ENCODE measurements at regions not wholly inside any gene's neighbourhood (a gene's known extent, or its start where the extent isn't known, plus 50 kb on each side); places are given as distances from the start of the nearest gene placed in this dataset.

DNA sequence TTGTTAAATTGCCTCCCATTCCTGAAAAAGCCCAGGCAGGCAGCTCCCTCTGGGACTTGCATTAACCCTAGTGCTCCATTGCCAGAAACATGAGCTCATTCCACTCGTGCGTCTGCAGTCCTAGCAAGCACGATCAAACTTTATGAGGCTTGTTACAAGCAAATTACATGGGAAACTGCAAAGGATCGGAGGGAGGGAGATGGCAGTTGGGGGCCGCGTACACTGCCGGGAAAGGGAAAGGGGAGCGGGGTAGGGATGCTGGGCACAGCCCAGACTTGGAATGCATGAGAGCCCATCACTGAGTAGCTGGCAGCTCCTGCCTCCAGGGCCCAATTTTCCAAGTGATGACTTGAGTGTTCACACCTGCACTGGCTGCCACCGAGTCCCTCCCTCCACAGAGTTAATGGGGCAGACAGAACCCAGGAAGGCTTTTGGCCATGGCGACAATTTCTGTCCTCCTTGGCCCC, 169.9 kb downstream of the BRINP2 start:
- no peak for DNase-seq (ENCODE audit: low spot score)

DNA sequence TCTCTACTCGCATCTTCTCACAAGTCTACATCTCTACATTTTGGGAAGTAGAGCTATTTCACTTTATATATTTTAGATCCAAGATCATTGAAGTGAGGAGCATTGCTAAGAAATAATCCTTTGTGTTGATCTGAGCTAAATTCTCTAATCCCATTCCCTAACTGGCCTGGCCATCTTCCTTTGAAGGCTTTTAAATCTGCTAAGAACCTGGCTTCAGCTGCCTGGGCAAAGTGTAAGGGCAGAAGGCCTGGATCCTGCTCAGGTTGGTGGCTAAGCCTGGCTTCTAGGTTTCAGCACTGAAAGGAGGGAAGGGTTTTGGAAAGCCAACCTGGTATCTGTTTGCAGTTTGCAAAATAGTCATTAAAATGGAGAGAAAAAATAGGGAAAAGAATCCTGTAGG, 167.6 kb downstream of the BRINP2 start:
- DNase-seq (ENCODE audit: low spot score) = no peak

- no peak for DNase-seq (ENCODE audit: low spot score)
Observed at GRCh38 chr1:177334903-177335302, 164.1 kb downstream of the BRINP2 start.

DNA sequence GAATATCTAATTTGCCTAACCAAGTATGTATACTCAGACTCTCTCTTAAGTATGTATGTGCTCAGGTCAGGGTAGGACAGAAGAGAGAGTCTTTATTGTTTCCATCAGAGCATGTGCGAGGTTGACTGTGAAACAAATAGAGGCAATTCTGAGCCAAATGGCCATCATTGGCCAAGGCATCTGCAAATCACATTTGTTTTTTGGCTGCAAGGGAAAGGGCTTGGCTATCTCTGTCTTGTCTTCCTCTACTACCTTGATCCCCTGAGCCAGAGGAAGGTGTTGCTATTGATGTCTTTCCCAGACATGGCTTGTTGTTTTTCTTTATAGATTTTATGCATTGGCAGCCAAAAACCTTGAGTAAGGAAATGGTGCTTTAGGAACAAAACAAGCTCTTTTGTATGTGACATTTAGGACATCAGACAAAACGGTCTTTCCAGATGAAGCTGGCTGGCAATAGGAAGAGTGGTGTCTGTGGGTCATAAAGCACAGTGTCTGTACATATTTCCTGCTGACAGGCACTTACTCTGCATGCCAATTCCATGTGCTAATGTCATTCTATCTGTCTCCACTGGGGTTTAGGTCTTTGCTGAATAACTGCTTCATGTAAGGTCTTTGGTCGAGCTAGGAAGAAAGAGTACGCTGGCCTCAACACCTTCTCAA, 163.3 kb downstream of the BRINP2 start:
- DNase-seq (ENCODE audit: low spot score) = no peak

Measured in globus pallidus (tissue), 1 donor.